ENCODE measurements at regions not wholly inside any gene's neighbourhood (a gene's known extent, or its start where the extent isn't known, plus 50 kb on each side); places are given as distances from the start of the nearest gene placed in this dataset.
"Not testable (repeated sequence)": the region's sequence is repeated elsewhere in the genome, so short reads cannot be mapped to it uniquely, and the experiment has no call there.

- no peak for DNase-seq (ENCODE audit: low read depth)
Measured at GRCh38 chr18:54662986-54663385, 71.9 kb downstream of the DYNAP start.

DNA sequence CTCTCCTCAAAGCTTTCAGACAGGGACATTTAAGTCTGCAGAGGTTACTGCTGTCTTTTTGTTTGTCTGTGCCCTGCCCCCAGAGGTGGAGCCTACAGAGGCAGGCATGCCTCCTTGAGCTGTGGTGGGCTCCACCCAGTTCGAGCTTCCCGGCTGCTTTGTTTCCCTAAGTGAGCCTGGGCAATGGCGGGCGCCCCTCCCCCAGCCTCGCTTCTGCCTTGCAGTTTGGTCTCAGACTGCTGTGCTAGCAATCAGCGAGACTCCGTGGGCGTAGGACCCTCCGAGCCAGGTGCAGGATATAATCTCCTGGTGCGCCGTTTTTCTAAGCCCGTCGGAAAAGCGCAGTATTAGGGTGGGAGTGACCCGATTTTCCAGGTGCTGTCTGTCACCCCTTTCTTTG lies 78.7 kb downstream of the DYNAP start:
- not testable (repeated sequence) for DNase-seq (ENCODE audit: low read depth)

- DNase-seq (ENCODE audit: low read depth) = no peak
Measured at GRCh38 chr18:54671291-54671881, 80.3 kb downstream of the DYNAP start.

GRCh38 chr18:54672109-54672508 lies 81.1 kb downstream of the DYNAP start:
- no peak for DNase-seq (ENCODE audit: low read depth)

DNA sequence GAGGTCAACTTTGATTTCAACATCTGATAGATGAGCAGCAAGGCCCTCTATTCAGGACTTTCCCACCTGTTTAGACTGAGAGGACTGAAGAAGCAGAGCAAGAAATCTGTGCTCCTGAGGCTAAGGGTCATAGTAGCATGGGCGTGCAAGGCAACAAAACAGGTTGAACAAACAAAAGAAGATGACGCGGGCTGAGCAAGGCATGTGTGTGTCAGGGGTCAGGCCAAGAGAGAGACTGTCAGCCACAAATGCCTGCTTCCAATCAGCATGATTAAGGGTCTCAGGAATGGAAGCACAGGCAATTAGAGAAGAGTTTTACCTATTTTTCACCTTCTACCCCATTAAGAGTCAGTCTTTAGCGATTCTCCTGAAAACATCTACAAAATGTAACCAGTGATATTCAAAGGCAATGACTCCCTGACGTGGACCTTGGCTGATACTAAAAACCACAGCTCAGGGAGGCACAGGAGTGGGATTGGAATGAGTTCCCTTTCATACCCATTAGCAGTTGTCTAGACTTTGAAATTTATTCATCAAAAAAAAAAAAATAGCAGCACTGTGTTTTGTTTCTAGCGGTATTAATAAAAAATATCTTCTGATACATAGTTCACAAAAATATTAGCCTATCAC lies 81.9 kb downstream of the DYNAP start:
- DNase-seq (ENCODE audit: low read depth) = no peak

DNA sequence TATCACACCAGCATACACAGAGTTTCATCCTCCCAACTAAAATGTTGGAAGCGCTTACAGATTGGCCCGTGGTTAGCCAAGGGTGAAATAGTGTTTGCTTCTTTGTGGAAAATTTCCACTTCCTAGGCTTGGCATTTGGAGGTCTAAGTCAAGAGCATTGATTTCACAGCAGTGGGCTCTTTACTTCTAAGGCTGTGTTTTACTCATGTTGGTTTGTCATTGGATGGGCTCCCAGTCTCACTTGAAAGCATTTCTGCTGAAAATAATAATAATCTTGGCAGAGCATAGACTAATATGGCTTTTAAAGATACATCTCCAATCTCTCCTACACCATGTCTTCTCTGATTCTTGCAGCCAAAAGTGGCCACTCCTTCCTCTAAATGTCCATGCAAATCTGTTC lies 82.9 kb downstream of the DYNAP start:
- DNase-seq (ENCODE audit: low read depth) = no peak

DNA sequence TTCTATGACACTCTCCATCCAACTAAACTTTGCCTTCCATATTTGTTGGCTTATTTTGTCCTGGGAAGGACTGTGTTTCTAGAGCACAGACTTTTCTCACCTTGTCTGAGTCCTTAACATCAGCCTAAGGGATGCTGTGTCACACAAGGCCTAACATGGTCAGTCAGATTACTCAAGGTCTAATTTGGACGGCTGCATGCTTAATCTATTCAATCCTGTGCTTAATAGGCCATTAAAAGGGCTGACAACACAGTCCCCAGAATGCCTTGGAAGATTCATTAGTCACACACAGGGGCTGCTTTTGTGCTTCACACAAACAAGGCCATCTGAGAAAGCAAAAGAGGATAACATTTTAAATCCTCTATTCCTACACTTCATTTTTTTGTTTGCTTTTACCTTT lies 84.0 kb downstream of the DYNAP start:
- no peak for DNase-seq (ENCODE audit: low read depth)

GRCh38 chr18:54679318-54680149 lies 88.5 kb downstream of the DYNAP start:
- no peak for DNase-seq (ENCODE audit: low read depth)

- DNase-seq (ENCODE audit: low read depth) = no peak
Measured at GRCh38 chr18:54684784-54685183, 93.7 kb downstream of the DYNAP start.

DNA sequence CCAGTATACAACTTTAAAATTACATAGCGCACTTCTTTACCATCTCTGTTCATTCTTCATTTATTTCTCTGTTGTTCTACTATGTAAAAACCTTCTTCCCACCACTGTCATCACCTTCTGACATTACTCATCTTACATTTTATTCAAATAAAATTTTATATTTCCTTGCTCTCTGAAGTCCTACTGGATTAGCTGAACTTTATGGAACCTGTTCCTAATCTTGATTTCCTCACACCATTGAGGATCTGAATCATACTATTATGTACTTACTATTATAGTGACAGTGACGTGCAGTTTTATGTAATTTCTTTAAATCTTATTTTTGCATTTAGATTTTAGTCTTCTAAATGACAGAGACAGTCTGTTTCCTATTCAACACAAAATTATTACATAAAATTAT lies 98.3 kb downstream of the DYNAP start:
- DNase-seq (ENCODE audit: low read depth) = no peak

DNA sequence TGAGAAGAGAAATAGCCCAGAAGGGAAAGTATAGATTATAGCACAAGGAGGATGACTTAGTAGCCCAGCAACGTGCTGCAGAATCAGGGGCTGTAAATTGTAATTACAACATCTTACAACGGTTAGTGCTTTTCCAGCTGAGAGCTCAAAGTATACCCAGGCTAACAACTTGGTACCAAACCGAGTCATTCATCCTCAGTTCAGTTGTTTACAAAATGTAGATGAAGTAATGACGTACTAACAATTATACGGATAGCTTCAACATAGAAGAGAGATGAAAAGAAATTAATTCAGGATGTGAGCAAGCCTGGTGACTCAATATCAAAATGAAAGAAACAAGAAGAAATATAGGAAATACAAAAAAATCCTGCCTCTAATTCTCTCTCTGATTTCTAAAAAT lies 99.2 kb downstream of the DYNAP start:
- DNase-seq (ENCODE audit: low read depth) = no peak

DNA sequence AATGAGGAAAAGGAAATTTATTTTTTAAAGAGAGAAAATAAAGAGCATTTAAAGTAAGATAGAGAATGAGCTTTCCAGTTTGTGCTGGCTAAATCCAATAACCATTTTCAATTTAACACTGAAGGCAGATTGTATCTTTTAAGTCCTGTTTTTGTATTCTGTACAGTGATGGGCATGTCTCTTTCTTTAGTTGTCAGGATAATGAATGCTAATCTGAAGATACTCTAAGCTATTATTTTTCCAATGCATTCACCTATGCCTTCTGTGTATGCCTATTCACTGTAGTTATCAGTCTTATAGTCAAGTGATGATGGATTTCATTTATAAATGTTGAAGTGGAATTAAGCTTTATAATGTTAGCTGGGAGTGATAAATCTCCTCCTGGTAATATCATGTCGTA lies 101.4 kb downstream of the DYNAP start:
- DNase-seq (ENCODE audit: low read depth) = no peak

- no peak for DNase-seq (ENCODE audit: low read depth)
Measured at GRCh38 chr18:54696616-54697293, 105.7 kb downstream of the DYNAP start.

GRCh38 chr18:54700580-54700979 lies 109.5 kb downstream of the DYNAP start:
- no peak for DNase-seq (ENCODE audit: low read depth)

DNA sequence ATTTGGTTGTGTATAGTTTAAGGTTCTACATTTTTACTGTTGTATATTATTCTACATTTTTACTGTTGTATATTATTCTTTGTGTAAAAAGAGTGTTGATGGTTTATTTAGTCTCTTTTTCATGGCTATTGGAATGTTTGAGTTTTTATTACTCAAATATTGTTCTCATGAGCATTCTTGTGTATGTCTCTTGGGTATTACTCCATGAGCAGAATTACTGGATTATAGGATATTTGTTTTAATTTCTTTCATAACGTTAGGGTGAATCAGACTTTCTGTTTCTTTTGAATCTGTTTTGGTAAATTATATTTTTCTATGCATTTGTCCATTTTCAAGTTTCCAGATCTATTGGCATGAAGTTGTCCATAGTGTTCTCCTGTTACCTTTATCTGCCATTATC lies 111.6 kb downstream of the DYNAP start:
- DNase-seq (ENCODE audit: low read depth) = no peak

DNA sequence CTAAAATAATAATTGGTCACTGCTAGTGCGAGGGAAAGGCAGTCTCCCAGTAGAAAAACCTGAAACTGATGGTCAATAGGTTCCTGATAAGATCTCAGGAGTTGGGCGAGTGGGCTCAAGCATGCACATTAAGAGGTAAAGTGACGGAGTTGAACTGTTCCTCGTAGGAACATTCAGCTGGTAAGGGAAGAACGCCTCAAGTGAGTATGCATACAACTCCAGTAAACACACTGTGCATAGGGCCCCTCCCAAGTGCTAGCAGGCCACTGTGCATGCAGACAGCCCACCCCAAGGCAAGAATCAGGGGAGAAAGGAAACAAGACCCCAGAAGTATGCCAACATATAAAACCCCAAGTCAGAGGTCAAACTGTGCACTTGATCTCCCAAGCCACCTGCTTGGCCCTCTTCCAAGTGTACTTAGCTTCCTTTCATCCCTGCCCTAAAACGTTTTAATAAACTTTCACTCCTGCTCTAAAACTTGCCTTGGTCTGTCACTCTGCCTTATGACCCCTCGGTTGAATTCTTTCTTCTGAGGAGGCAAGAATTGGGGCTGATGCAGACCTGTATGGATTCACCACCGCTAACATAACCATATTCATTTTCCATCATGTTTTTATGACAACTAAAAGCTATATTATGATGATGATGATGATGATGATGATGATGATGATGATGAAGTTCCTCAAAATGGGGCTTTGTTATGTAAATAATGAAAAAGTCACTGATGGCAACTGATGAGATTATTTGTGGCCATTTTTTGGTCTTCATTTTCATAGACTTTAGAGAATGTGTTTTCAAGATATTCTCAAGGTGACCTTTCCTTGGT lies 118.0 kb upstream of the RAB27B start:
- no peak for DNase-seq (ENCODE audit: low read depth)

- no peak for DNase-seq (ENCODE audit: low read depth)
Measured at GRCh38 chr18:54710900-54711281, 117.4 kb upstream of the RAB27B start.

GRCh38 chr18:54712306-54712705 lies 116.0 kb upstream of the RAB27B start:
- DNase-seq (ENCODE audit: low read depth) = no peak

GRCh38 chr18:54712758-54713157 lies 115.5 kb upstream of the RAB27B start:
- DNase-seq (ENCODE audit: low read depth) = no peak

- DNase-seq (ENCODE audit: low read depth) = no peak
Measured at GRCh38 chr18:54713386-54713785, 114.9 kb upstream of the RAB27B start.

- no peak for DNase-seq (ENCODE audit: low read depth)
Measured at GRCh38 chr18:54714851-54715250, 113.4 kb upstream of the RAB27B start.

- DNase-seq (ENCODE audit: low read depth) = no peak
Measured at GRCh38 chr18:54716586-54716985, 111.7 kb upstream of the RAB27B start.
